MCF 10A (cell line): ENCODE measurements at regions not wholly inside any gene's neighbourhood (a gene's known extent, or its start where the extent isn't known, plus 50 kb on each side); places are given as distances from the start of the nearest gene placed in this dataset.

Experiments
- BruUV-seq: library from RNA; stranded (reverse); fragments of 400-500 nt; replicated peaks from 2 replicates; lab custom pipeline; 2021; lab: Mats Ljungman, UMichigan
- CTCF ChIA-PET: fragments of 300-600 bp; sonication (Branson Sonifier 250); formaldehyde crosslinking; extraction: SDS; loops from one replicate; lab custom pipeline; 2021; ENCODE audit warnings: antibody characterized with exemption, inconsistent platforms; lab: Yijun Ruan, JAX
- POLR2A ChIA-PET: fragments of 300-600, 350-650 bp; sonication (Branson Sonifier 250); formaldehyde crosslinking; extraction: SDS; loops from one replicate; lab custom pipeline; 2020; ENCODE audit warnings: antibody characterized with exemption, inconsistent platforms; lab: Yijun Ruan, JAX
- DNase-seq: peaks from one replicate; pipeline ENCODE4 v3.0.0-alpha.2; 2018; ENCODE audit not compliant: unreplicated experiment
- H3K27ac Mint-ChIP-seq: one replicate; pipeline ENCODE4 v1.8.0; 2022; ENCODE audit warnings: mild to moderate bottlenecking, low read depth, mixed read lengths; ENCODE audit not compliant: unreplicated experiment
- H3K27me3 Mint-ChIP-seq: one replicate; pipeline ENCODE4 v1.8.0; 2022; ENCODE audit warnings: mixed read lengths; ENCODE audit not compliant: insufficient read depth, unreplicated experiment
- H3K36me3 Mint-ChIP-seq: one replicate; pipeline ENCODE4 v1.8.0; 2022; ENCODE audit warnings: mild to moderate bottlenecking, moderate library complexity, mixed read lengths; ENCODE audit not compliant: insufficient read depth, unreplicated experiment
- H3K4me1 Mint-ChIP-seq: one replicate; pipeline ENCODE4 v1.8.0; 2022; ENCODE audit warnings: mixed read lengths; ENCODE audit not compliant: insufficient read depth, unreplicated experiment
- H3K4me3 Mint-ChIP-seq: one replicate; pipeline ENCODE4 v1.8.0; 2022; ENCODE audit warnings: mild to moderate bottlenecking, moderate library complexity, mixed read lengths; ENCODE audit not compliant: unreplicated experiment
- H3K9me3 Mint-ChIP-seq: one replicate; pipeline ENCODE4 v1.8.0; 2022; ENCODE audit warnings: mixed read lengths; ENCODE audit not compliant: unreplicated experiment
- intact Hi-C: fragments of 100-400 bp; cut with micrococcal nuclease; formaldehyde crosslinking; loops from 2 replicates; pipeline ENCODE4 v1.14.1; 2022
- TF ChIP-seq, protein P1 (sequence below): fragments of 200-600 bp; IDR thresholded peaks from one replicate; pipeline ENCODE4 v1.8.0; 2022; ENCODE audit warnings: antibody characterized with exemption, mild to moderate bottlenecking; ENCODE audit not compliant: unreplicated experiment

DNA sequence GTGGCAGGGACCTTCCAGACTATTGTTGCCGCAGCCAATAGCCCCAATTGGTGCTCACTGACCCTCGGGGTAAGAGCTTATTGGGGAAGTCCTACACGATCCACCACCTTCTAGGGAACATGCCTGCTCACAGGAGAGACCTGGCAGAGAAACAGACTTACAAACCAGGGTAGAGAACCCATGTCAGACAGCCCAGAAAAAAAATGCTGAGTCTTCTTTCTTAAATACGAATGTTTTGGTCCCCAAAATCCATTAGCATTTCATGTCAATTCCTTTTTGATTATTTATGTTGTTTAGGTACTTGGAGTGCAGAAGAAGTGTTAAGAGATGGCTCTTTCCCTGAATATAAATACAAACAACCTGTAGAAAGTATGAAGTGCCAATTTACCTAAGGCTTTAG is 84.9 kb upstream of the PDE10A start:
- ChIA-PET CTCF (interaction anchor here (1.1 kb wide), 1 partner anchor 18 kb away, joined by 4 read pairs; no protein-coding TSS in a partner anchor), POLR2A (no interaction called here)
- Mint-ChIP-seq H3K4me1 (no peaks in the 10 kb centered on the region), H3K36me3 (no peaks in the 10 kb centered on the region), H3K27me3 (no peaks in the 10 kb centered on the region), H3K9me3 (peaks cover 10% of the 10 kb centered on the region), H3K27ac (no peak overlapping the region), H3K4me3 (no peak overlapping the region)
- no TSS peak for BruUV-seq
- TF ChIP-seq, protein P1, sequence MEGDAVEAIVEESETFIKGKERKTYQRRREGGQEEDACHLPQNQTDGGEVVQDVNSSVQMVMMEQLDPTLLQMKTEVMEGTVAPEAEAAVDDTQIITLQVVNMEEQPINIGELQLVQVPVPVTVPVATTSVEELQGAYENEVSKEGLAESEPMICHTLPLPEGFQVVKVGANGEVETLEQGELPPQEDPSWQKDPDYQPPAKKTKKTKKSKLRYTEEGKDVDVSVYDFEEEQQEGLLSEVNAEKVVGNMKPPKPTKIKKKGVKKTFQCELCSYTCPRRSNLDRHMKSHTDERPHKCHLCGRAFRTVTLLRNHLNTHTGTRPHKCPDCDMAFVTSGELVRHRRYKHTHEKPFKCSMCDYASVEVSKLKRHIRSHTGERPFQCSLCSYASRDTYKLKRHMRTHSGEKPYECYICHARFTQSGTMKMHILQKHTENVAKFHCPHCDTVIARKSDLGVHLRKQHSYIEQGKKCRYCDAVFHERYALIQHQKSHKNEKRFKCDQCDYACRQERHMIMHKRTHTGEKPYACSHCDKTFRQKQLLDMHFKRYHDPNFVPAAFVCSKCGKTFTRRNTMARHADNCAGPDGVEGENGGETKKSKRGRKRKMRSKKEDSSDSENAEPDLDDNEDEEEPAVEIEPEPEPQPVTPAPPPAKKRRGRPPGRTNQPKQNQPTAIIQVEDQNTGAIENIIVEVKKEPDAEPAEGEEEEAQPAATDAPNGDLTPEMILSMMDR = no peak
- DNase-seq = no peak
- intact Hi-C loops = no loop called here

DNA sequence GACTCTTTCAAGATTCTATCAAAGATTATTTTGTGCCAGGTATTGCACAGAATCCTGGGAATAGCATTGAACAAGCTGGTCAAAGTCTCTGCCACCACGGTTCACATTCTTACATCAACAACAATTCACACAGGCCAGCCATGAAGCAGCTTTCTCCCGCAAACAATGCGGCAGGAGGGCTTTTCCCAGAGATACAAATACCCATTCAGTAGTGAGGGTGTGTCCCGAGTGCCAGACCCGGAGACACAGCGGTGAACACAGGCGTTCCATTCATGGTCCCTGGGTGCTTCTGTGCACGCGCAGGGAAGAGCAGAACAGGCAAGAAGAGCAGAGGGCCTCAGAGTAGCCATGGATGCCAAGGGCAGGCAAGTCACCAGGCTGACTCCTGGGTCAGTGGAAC is 83.3 kb upstream of the PDE10A start:
- H3K36me3 Mint-ChIP-seq = no peaks in the 10 kb centered on the region
- H3K27me3 Mint-ChIP-seq = no peaks in the 10 kb centered on the region
- no peak overlapping the region for H3K27ac Mint-ChIP-seq
- POLR2A ChIA-PET = interaction anchor here (0.6 to 0.7 kb wide), 2 partner anchors 62 to 754 kb away, joined by 3 read pairs; no protein-coding TSS in a partner anchor
- H3K9me3 Mint-ChIP-seq = peaks cover 10% of the 10 kb centered on the region
- DNase-seq = no peak
- no peaks in the 10 kb centered on the region for H3K4me1 Mint-ChIP-seq
- TF ChIP-seq, protein P1 = no peak
- CTCF ChIA-PET = interaction anchor here (1.0 to 2.0 kb wide), 2 partner anchors 16 to 20 kb away, joined by 3 to 13 read pairs; no protein-coding TSS in a partner anchor
- intact Hi-C loops = no loop called here
- H3K4me3 Mint-ChIP-seq = no peak overlapping the region
- no TSS peak for BruUV-seq

DNA sequence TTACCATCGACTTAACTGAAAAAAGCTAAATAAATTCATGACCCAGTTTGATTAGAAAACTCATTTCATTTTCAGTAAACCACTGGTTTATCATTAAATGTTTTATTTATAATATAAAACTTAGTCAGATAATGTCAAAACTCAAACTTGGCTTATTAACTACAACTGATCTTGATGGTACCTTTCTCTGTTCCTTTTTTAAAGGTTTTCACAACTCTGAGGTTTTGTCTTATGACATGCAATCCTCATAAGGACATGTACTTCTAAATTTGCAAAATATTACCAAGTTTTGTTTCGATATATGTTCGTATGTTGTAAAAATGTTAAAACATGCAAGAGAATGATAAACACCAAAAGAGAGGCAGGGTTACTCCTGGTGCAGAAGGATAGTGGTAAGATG is 82.5 kb upstream of the PDE10A start:
- BruUV-seq = no TSS peak
- no peak for DNase-seq
- Mint-ChIP-seq H3K27ac (no peak overlapping the region), H3K36me3 (no peaks in the 10 kb centered on the region), H3K4me1 (no peaks in the 10 kb centered on the region), H3K4me3 (no peak overlapping the region), H3K27me3 (no peaks in the 10 kb centered on the region), H3K9me3 (peaks cover 10% of the 10 kb centered on the region)
- intact Hi-C loops = no loop called here
- CTCF ChIA-PET = interaction anchor here (0.6 to 2.0 kb wide), 6 partner anchors 13 to 360 kb away, joined by 3 to 13 read pairs (median 3); no protein-coding TSS in a partner anchor
- POLR2A ChIA-PET = no interaction called here
- TF ChIP-seq, protein P1 = no peak

DNA sequence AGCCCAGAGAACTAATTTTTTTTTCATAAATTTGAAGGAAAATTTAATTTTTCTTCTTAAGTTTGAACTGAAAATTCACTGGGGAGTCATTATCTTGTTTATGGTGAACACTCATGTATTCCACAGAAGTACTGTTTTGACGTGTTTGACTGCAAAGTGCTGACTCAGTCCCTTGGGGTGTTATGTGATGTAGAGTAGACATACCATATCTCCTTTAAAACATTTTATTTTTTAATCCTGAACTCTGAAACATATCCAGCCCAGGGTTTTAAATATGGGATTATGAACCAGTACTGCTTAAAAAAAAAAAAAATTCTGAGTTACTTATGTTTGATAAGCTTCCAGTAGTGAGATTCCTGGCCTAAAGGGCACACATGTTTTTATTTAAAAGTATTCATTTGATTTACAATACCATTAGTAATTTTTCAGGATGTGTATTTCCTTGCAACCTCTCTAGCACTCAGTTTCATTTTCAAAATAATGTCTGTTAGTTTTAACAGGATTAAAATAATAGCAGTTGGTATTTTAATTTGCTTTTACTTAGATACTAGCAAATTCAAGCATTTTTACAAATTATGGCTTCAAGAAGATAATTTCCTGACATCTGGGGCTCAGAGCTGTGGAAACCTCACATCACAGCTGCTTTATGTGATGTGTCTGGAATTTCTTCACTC is 81.7 kb upstream of the PDE10A start:
- BruUV-seq = no TSS peak
- H3K9me3 Mint-ChIP-seq = peaks cover 10% of the 10 kb centered on the region

More for the DNA sequence above, 81.7 kb upstream of the PDE10A start:
- no peak overlapping the region for H3K27ac Mint-ChIP-seq
- intact Hi-C loops = no loop called here
- H3K4me3 Mint-ChIP-seq = no peak overlapping the region
- no peak for DNase-seq
- no peaks in the 10 kb centered on the region for H3K27me3 Mint-ChIP-seq
- TF ChIP-seq, protein P1 = no peak
- ChIA-PET CTCF (interaction anchor here (0.8 to 1.5 kb wide), 2 partner anchors 12 to 16 kb away, joined by 3 read pairs; no protein-coding TSS in a partner anchor), POLR2A (interaction anchor here (0.6 kb wide), 1 partner anchor 714 kb away, joined by 3 read pairs; no protein-coding TSS in a partner anchor)
- no peaks in the 10 kb centered on the region for H3K4me1 Mint-ChIP-seq
- H3K36me3 Mint-ChIP-seq = no peaks in the 10 kb centered on the region
